Activated B cell treated with CpG ODN at 0.5 μM for 24 hours (primary cell): ENCODE measurements at regions not wholly inside any gene's neighbourhood (a gene's known extent, or its start where the extent isn't known, plus 50 kb on each side); places are given as distances from the start of the nearest gene placed in this dataset.

Source experiments
- ATAC-seq: fragments of 200-7000 bp; cut with Tn5 transposase; one replicate; pipeline ENCODE4 v1.10.0; 2021; ENCODE audit warnings: low read depth, mild to moderate bottlenecking, moderate library complexity
- CTCF ChIA-PET: fragments of 350-600 bp; sonication (Branson Sonifier 250); formaldehyde crosslinking; loops from one replicate; lab custom pipeline; 2021; ENCODE audit warnings: antibody characterized with exemption; lab: Charles Lee
- POLR2A ChIA-PET: fragments of 350-600 bp; sonication (Branson Sonifier 250); formaldehyde crosslinking; loops from one replicate; lab custom pipeline; 2021; ENCODE audit warnings: antibody characterized with exemption; lab: Charles Lee
- DNase-seq: peaks from one replicate; pipeline ENCODE4 v3.0.0; 2022
- H3K27ac Mint-ChIP-seq: one replicate; pipeline ENCODE4 v1.8.0; 2020; ENCODE audit warnings: mixed read lengths
- H3K27me3 Mint-ChIP-seq: one replicate; pipeline ENCODE4 v1.8.0; 2021; ENCODE audit warnings: mixed read lengths
- H3K36me3 Mint-ChIP-seq: one replicate; pipeline ENCODE4 v1.8.0; 2021; ENCODE audit warnings: low read depth, mixed read lengths
- H3K4me1 Mint-ChIP-seq: one replicate; pipeline ENCODE4 v1.8.0; 2021; ENCODE audit warnings: mixed read lengths
- H3K4me3 Mint-ChIP-seq: one replicate; pipeline ENCODE4 v1.8.0; 2020; ENCODE audit warnings: mild to moderate bottlenecking, mixed read lengths
- H3K9me3 Mint-ChIP-seq: one replicate; pipeline ENCODE4 v1.8.0; 2020; ENCODE audit warnings: mixed read lengths
- intact Hi-C: fragments of 100-400 bp; cut with micrococcal nuclease; formaldehyde crosslinking; loops from one replicate; pipeline ENCODE4 v1.15.1; 2024
- TF ChIP-seq, protein P1 (sequence below): fragments of 200-600 bp; IDR thresholded peaks from one replicate; pipeline ENCODE4 v1.8.0; 2022; ENCODE audit warnings: antibody characterized with exemption, mild to moderate bottlenecking

DNA sequence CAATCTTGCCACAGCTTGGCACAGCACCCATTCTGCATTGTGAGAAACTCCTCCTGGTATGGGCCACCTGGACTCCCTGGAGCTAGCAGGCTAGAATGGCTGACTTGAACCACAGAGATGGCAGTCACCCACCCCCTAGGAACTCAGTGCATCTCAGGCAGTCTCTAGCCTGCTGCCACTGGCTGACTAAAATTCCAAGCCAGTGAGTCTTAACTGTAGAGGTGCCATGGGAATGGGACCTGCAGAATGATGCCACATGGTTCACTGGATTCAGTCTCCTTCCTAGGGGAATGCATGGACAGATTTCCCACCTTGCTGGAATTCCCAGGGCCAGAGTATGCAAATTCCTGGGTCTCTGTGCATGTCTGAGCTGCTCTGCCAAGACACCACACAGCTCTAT, 382.9 kb downstream of the MAN2A1 start:
- intact Hi-C loops: no loop called here
- TF ChIP-seq, protein P1, sequence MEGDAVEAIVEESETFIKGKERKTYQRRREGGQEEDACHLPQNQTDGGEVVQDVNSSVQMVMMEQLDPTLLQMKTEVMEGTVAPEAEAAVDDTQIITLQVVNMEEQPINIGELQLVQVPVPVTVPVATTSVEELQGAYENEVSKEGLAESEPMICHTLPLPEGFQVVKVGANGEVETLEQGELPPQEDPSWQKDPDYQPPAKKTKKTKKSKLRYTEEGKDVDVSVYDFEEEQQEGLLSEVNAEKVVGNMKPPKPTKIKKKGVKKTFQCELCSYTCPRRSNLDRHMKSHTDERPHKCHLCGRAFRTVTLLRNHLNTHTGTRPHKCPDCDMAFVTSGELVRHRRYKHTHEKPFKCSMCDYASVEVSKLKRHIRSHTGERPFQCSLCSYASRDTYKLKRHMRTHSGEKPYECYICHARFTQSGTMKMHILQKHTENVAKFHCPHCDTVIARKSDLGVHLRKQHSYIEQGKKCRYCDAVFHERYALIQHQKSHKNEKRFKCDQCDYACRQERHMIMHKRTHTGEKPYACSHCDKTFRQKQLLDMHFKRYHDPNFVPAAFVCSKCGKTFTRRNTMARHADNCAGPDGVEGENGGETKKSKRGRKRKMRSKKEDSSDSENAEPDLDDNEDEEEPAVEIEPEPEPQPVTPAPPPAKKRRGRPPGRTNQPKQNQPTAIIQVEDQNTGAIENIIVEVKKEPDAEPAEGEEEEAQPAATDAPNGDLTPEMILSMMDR: no peak
- no peak overlapping the region for H3K27ac Mint-ChIP-seq
- ATAC-seq (no peak), DNase-seq (no peak)
- ChIA-PET POLR2A (no interaction called here), CTCF (no interaction called here)
- H3K4me1 Mint-ChIP-seq: no peaks in the 10 kb centered on the region
- H3K36me3 Mint-ChIP-seq: no peaks in the 10 kb centered on the region
- peaks cover 23% of the 10 kb centered on the region for H3K9me3 Mint-ChIP-seq
- H3K27me3 Mint-ChIP-seq: no peaks in the 10 kb centered on the region
- H3K4me3 Mint-ChIP-seq: no peak overlapping the region

DNA sequence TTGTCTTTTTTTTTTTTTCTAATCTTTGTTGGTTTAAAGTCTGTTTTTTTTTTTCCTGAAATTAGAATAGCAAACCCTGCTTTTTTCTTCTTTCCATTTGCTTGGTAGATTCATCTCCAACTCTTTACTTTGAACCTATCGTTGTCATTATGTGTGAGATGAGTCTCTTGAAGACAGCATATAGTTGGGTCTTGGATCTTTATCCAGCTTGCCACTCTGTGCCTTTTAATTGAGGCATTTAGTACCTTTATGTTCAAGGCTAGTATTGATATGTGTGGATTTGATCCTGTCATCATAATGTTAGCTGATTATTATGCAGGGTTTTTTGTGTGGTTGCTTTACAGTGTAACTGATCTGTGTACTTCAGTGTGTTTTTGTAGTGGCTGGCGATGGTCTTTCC, 383.8 kb downstream of the MAN2A1 start:
- Mint-ChIP-seq H3K27ac (no peak overlapping the region), H3K27me3 (no peaks in the 10 kb centered on the region), H3K4me1 (no peaks in the 10 kb centered on the region), H3K36me3 (no peaks in the 10 kb centered on the region), H3K4me3 (no peak overlapping the region), H3K9me3 (peaks cover 22% of the 10 kb centered on the region)
- no peak for DNase-seq
- ATAC-seq: no peak
- TF ChIP-seq, protein P1: no peak
- CTCF ChIA-PET: no interaction called here
- POLR2A ChIA-PET: no interaction called here
- intact Hi-C loops: no loop called here

DNA sequence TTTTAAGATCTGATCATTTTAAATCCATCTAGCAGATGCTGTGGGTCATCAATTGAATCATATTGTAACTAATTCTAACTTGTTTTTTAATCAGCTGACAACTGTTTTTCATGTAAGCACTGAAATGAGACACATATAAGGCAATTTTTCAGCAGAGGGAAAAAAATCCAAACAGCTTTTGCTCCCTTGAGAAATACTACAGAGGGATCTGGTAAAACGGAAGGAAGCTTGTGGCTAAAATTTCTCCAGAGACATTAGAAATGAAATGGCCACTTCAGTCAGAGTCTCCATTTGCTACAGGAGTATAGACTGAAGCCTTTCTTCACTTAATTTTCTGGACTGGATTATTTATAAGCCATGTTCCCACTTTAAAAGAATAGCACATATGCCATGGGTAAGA, 385.9 kb downstream of the MAN2A1 start:
- Mint-ChIP-seq H3K9me3 (peaks cover 12% of the 10 kb centered on the region), H3K27ac (no peak overlapping the region), H3K4me3 (no peak overlapping the region), H3K36me3 (no peaks in the 10 kb centered on the region), H3K4me1 (no peaks in the 10 kb centered on the region), H3K27me3 (no peaks in the 10 kb centered on the region)
- POLR2A ChIA-PET: no interaction called here
- CTCF ChIA-PET: no interaction called here
- TF ChIP-seq, protein P1: no peak
- ATAC-seq (no peak), DNase-seq (no peak)
- intact Hi-C loops: no loop called here

DNA sequence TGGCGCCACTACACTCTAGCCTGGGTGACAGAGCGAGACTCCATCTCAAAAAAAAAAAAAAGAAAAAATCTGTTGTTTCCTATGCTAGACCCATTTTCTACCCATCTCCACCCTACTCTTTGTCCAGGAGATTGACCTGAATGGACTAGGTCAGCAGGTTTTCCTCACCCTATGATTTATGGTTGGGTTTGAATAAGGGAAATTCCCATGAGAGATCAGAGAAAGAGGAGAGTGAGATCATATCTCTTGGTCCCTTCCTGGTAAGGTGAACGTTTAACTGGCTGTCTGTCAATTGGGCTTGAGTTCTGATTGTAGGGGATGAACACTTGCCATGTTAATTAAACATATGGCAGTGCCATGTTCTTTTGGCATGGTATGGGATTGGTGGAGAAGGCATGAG, 387.4 kb downstream of the MAN2A1 start:
- TF ChIP-seq, protein P1: no peak
- CTCF ChIA-PET: no interaction called here
- Mint-ChIP-seq H3K9me3 (peaks cover 12% of the 10 kb centered on the region), H3K4me1 (no peaks in the 10 kb centered on the region), H3K27me3 (no peaks in the 10 kb centered on the region), H3K27ac (no peak overlapping the region), H3K36me3 (no peaks in the 10 kb centered on the region), H3K4me3 (no peak overlapping the region)
- POLR2A ChIA-PET: no interaction called here
- intact Hi-C loops: no loop called here
- DNase-seq (no peak), ATAC-seq (no peak)

GRCh38 chr5:110082194-110082593, 392.5 kb downstream of the MAN2A1 start:
- TF ChIP-seq, protein P1: no peak
- no peak for ATAC-seq
- Mint-ChIP-seq H3K4me1 (no peaks in the 10 kb centered on the region), H3K9me3 (peaks cover 2% of the 10 kb centered on the region), H3K36me3 (no peaks in the 10 kb centered on the region), H3K27ac (no peak overlapping the region), H3K4me3 (no peak overlapping the region), H3K27me3 (no peaks in the 10 kb centered on the region)
- ChIA-PET POLR2A (no interaction called here), CTCF (no interaction called here)
- intact Hi-C loops: no loop called here
- DNase-seq: no peak
